ENCODE measurements at regions not wholly inside any gene's neighbourhood (a gene's known extent, or its start where the extent isn't known, plus 50 kb on each side); places are given as distances from the start of the nearest gene placed in this dataset.

GRCh38 chr5:74240783-74241750 lies 399.5 kb downstream of the ENC1 start:
- TF ChIP-seq CTCF (IDR thresholded peaks at IDR 0.05; ENCODE audit: insufficient read depth, low read length, severe bottlenecking): no peak
- Histone ChIP-seq H3K27me3 (ENCODE audit: control insufficient read depth, insufficient read depth, low read length) (no peaks in the 10 kb centered on the region), H3K4me3 (ENCODE audit: low read depth, low read length) (no peak overlapping the region), H3K36me3 (ENCODE audit: control insufficient read depth, insufficient read depth, low read length) (no peaks in the 10 kb centered on the region)
- DNase-seq (ENCODE audit: low read depth) (peak; percentile 99), FAIRE-seq (peak; percentile 55)

GRCh38 chr5:74239261-74239660 lies 401.3 kb downstream of the ENC1 start:
- no peak for FAIRE-seq
- H3K36me3 ChIP-seq (ENCODE audit: control insufficient read depth, insufficient read depth, low read length): no peaks in the 10 kb centered on the region

GRCh38 chr5:74237571-74238145 lies 402.9 kb downstream of the ENC1 start:
- FAIRE-seq (no peak), DNase-seq (ENCODE audit: low read depth) (peak; percentile 78)
- TF ChIP-seq CTCF (IDR thresholded peaks at IDR 0.05; ENCODE audit: insufficient read depth, low read length, severe bottlenecking): no peak
- Histone ChIP-seq H3K36me3 (ENCODE audit: control insufficient read depth, insufficient read depth, low read length) (no peaks in the 10 kb centered on the region), H3K4me3 (ENCODE audit: low read depth, low read length) (no peak overlapping the region), H3K27me3 (ENCODE audit: control insufficient read depth, insufficient read depth, low read length) (no peaks in the 10 kb centered on the region)

More at GRCh38 chr5:74239261-74239660, 401.3 kb downstream of the ENC1 start:
- Histone ChIP-seq H3K4me3 (ENCODE audit: low read depth, low read length) (no peak overlapping the region), H3K27me3 (ENCODE audit: control insufficient read depth, insufficient read depth, low read length) (no peaks in the 10 kb centered on the region)
- DNase-seq (ENCODE audit: low read depth): no peak
- TF ChIP-seq CTCF (IDR thresholded peaks at IDR 0.05; ENCODE audit: insufficient read depth, low read length, severe bottlenecking): no peak

- Histone ChIP-seq H3K27me3 (ENCODE audit: control insufficient read depth, insufficient read depth, low read length) (no peaks in the 10 kb centered on the region), H3K36me3 (ENCODE audit: control insufficient read depth, insufficient read depth, low read length) (no peaks in the 10 kb centered on the region), H3K4me3 (ENCODE audit: low read depth, low read length) (no peak overlapping the region)
- TF ChIP-seq CTCF (IDR thresholded peaks at IDR 0.05; ENCODE audit: insufficient read depth, low read length, severe bottlenecking): no peak
- DNase-seq (ENCODE audit: low read depth): no peak
- FAIRE-seq: no peak
Measured at GRCh38 chr5:74235552-74235951, 405.0 kb downstream of the ENC1 start.

- FAIRE-seq (no peak), DNase-seq (ENCODE audit: low read depth) (peak; percentile 93)
- Histone ChIP-seq H3K27me3 (ENCODE audit: control insufficient read depth, insufficient read depth, low read length) (no peaks in the 10 kb centered on the region), H3K4me3 (ENCODE audit: low read depth, low read length) (no peak overlapping the region), H3K36me3 (ENCODE audit: control insufficient read depth, insufficient read depth, low read length) (no peaks in the 10 kb centered on the region)
- no peak for TF ChIP-seq CTCF (IDR thresholded peaks at IDR 0.05; ENCODE audit: insufficient read depth, low read length, severe bottlenecking)
Measured at GRCh38 chr5:74233571-74233970, 407.0 kb downstream of the ENC1 start.

All from bronchial epithelial cell (primary cell).